ENCODE measurements at regions not wholly inside any gene's neighbourhood (a gene's known extent, or its start where the extent isn't known, plus 50 kb on each side); places are given as distances from the start of the nearest gene placed in this dataset.

- no peaks in the 10 kb centered on the region for H3K9me3 ChIP-seq
- TF ChIP-seq EP300 (IDR thresholded peaks at IDR 0.05) (no peak), CTCF (IDR thresholded peaks at IDR 0.05) (no peak), POLR2AphosphoS5 (IDR thresholded peaks at IDR 0.05) (no peak), POLR2A (IDR thresholded peaks at IDR 0.05) (no peak)
- peaks cover 4 to 39% (median 16%) of the 10 kb centered on the region in 4 donors for H3K4me1 ChIP-seq
- H3K27me3 ChIP-seq: peaks cover 0 to 18% (median 2%) of the 10 kb centered on the region in 4 donors
- DNase-seq (no peak), ATAC-seq (ENCODE audit: low FRiP score in 2 of 2) (no peak)
- 8 to 10% methylated on average over 10 to 12 of the region's 37 CpGs for WGBS, 2 donors
- H3K4me3 ChIP-seq: peak overlapping the region; percentile 41 to 66 (median 56)
- H3K36me3 ChIP-seq: no peaks in the 10 kb centered on the region
- H3K27ac ChIP-seq: peak overlapping the region in 1 of 4 donors; percentile 75
Observed at GRCh38 chr15:29569533-29570092, 252.7 kb downstream of the TJP1 start.

GRCh38 chr15:29568840-29569532, 253.3 kb downstream of the TJP1 start:
- H3K27me3 ChIP-seq: peaks cover 0 to 18% (median 2%) of the 10 kb centered on the region in 4 donors
- H3K4me3 ChIP-seq: no peak overlapping the region
- no peaks in the 10 kb centered on the region for H3K36me3 ChIP-seq
- H3K27ac ChIP-seq: no peak overlapping the region
- TF ChIP-seq CTCF (IDR thresholded peaks at IDR 0.05) (peak in 1 of 6 experiments; percentile 17), POLR2A (IDR thresholded peaks at IDR 0.05) (no peak), EP300 (IDR thresholded peaks at IDR 0.05) (no peak), POLR2AphosphoS5 (IDR thresholded peaks at IDR 0.05) (no peak)
- peaks cover 4 to 39% (median 16%) of the 10 kb centered on the region in 4 donors for H3K4me1 ChIP-seq
- 39 to 40% methylated on average over 9 of the region's 9 CpGs for WGBS, 2 donors
- ATAC-seq (ENCODE audit: low FRiP score in 2 of 2): no peak
- H3K9me3 ChIP-seq: no peaks in the 10 kb centered on the region
- DNase-seq: peak in 1 of 2 donors; percentile 30

GRCh38 chr15:29567336-29567735, 254.9 kb downstream of the TJP1 start:
- Histone ChIP-seq H3K4me3 (no peak overlapping the region), H3K4me1 (peaks cover 4 to 36% (median 16%) of the 10 kb centered on the region in 4 donors), H3K36me3 (no peaks in the 10 kb centered on the region), H3K27ac (no peak overlapping the region), H3K9me3 (no peaks in the 10 kb centered on the region), H3K27me3 (peaks cover 0 to 12% (median 2%) of the 10 kb centered on the region in 4 donors)
- WGBS, 2 donors: 79 to 81% methylated on average over 1 of the region's 1 CpG
- TF ChIP-seq EP300 (IDR thresholded peaks at IDR 0.05): no peak
- no peak for TF ChIP-seq POLR2AphosphoS5 (IDR thresholded peaks at IDR 0.05)
- ATAC-seq (ENCODE audit: low FRiP score in 2 of 2): no peak
- no peak for DNase-seq

GRCh38 chr15:29566914-29567313, 255.4 kb downstream of the TJP1 start:
- no peak for DNase-seq
- no peak for ATAC-seq (ENCODE audit: low FRiP score in 2 of 2)
- Histone ChIP-seq H3K36me3 (no peaks in the 10 kb centered on the region), H3K4me1 (peaks cover 4 to 32% (median 16%) of the 10 kb centered on the region in 4 donors), H3K4me3 (no peak overlapping the region), H3K9me3 (no peaks in the 10 kb centered on the region), H3K27me3 (peaks cover 0 to 12% (median 2%) of the 10 kb centered on the region in 4 donors), H3K27ac (no peak overlapping the region)
- TF ChIP-seq EP300 (IDR thresholded peaks at IDR 0.05) (no peak), CTCF (IDR thresholded peaks at IDR 0.05) (no peak), POLR2A (IDR thresholded peaks at IDR 0.05) (no peak), POLR2AphosphoS5 (IDR thresholded peaks at IDR 0.05) (no peak)
- WGBS, 2 donors: 70 to 83% methylated on average over 3 of the region's 3 CpGs

GRCh38 chr15:29563112-29563511, 259.2 kb downstream of the TJP1 start:
- H3K9me3 ChIP-seq: no peaks in the 10 kb centered on the region
- no peak for DNase-seq
- no peak overlapping the region for H3K4me3 ChIP-seq
- no peaks in the 10 kb centered on the region for H3K36me3 ChIP-seq
- no peak overlapping the region for H3K27ac ChIP-seq
- no peaks in the 10 kb centered on the region for H3K27me3 ChIP-seq
- H3K4me1 ChIP-seq: no peaks in the 10 kb centered on the region
- TF ChIP-seq CTCF (IDR thresholded peaks at IDR 0.05) (no peak), POLR2A (IDR thresholded peaks at IDR 0.05) (no peak), EP300 (IDR thresholded peaks at IDR 0.05) (no peak), POLR2AphosphoS5 (IDR thresholded peaks at IDR 0.05) (no peak)
- ATAC-seq (ENCODE audit: low FRiP score in 2 of 2): no peak

Data from upper lobe of left lung (tissue), 6 donors.